Nephron progenitor cell (in vitro differentiated cells): ENCODE measurements at regions not wholly inside any gene's neighbourhood (a gene's known extent, or its start where the extent isn't known, plus 50 kb on each side); places are given as distances from the start of the nearest gene placed in this dataset.

Experiments used
- DNase-seq: peaks from one replicate; pipeline ENCODE4 v3.0.0; 2021
- H3K27ac Mint-ChIP-seq: 2 replicates; pipeline ENCODE4 v1.8.0; 2021; ENCODE audit warnings: mild to moderate bottlenecking, moderate library complexity, mixed read lengths
- H3K27me3 Mint-ChIP-seq: 2 replicates; pipeline ENCODE4 v1.8.0; 2021; ENCODE audit warnings: mild to moderate bottlenecking, low read depth, mixed read lengths; ENCODE audit not compliant: poor library complexity
- H3K36me3 Mint-ChIP-seq: 2 replicates; pipeline ENCODE4 v1.8.0; 2021; ENCODE audit warnings: low read depth, mixed read lengths
- H3K4me1 Mint-ChIP-seq: 2 replicates; pipeline ENCODE4 v1.8.0; 2021; ENCODE audit warnings: mixed read lengths
- H3K4me3 Mint-ChIP-seq: 2 replicates; pipeline ENCODE4 v1.8.0; 2021; ENCODE audit warnings: mild to moderate bottlenecking, moderate library complexity, mixed read lengths
- H3K9me3 Mint-ChIP-seq: 2 replicates; pipeline ENCODE4 v1.8.0; 2021; ENCODE audit warnings: mild to moderate bottlenecking, moderate library complexity, mixed read lengths
- TF ChIP-seq, protein P1 (sequence below): fragments of 200-600 bp; sonication (generic); IDR thresholded peaks from 2 replicates; pipeline ENCODE4 v1.5.0; 2021; ENCODE audit warnings: antibody characterized with exemption

- DNase-seq: no peak
These were observed 511.6 kb downstream of the DMAC1 start for GRCh38 chr9:7287986-7288385.

GRCh38 chr9:7287065-7287464 is 512.5 kb downstream of the DMAC1 start:
- Mint-ChIP-seq H3K27me3 (peaks cover 13% of the 10 kb centered on the region), H3K9me3 (peaks cover 15% of the 10 kb centered on the region), H3K27ac (no peak overlapping the region), H3K4me3 (no peak overlapping the region), H3K36me3 (peaks cover 9% of the 10 kb centered on the region), H3K4me1 (peaks cover 10% of the 10 kb centered on the region)
- no peak for DNase-seq
- TF ChIP-seq, protein P1, sequence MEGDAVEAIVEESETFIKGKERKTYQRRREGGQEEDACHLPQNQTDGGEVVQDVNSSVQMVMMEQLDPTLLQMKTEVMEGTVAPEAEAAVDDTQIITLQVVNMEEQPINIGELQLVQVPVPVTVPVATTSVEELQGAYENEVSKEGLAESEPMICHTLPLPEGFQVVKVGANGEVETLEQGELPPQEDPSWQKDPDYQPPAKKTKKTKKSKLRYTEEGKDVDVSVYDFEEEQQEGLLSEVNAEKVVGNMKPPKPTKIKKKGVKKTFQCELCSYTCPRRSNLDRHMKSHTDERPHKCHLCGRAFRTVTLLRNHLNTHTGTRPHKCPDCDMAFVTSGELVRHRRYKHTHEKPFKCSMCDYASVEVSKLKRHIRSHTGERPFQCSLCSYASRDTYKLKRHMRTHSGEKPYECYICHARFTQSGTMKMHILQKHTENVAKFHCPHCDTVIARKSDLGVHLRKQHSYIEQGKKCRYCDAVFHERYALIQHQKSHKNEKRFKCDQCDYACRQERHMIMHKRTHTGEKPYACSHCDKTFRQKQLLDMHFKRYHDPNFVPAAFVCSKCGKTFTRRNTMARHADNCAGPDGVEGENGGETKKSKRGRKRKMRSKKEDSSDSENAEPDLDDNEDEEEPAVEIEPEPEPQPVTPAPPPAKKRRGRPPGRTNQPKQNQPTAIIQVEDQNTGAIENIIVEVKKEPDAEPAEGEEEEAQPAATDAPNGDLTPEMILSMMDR: no peak

More at GRCh38 chr9:7287986-7288385, 511.6 kb downstream of the DMAC1 start:
- Mint-ChIP-seq H3K27me3 (peaks cover 13% of the 10 kb centered on the region), H3K36me3 (peaks cover 5% of the 10 kb centered on the region), H3K9me3 (peaks cover 7% of the 10 kb centered on the region), H3K4me3 (no peak overlapping the region), H3K27ac (no peak overlapping the region), H3K4me1 (peaks cover 10% of the 10 kb centered on the region)
- TF ChIP-seq, protein P1: no peak

DNA sequence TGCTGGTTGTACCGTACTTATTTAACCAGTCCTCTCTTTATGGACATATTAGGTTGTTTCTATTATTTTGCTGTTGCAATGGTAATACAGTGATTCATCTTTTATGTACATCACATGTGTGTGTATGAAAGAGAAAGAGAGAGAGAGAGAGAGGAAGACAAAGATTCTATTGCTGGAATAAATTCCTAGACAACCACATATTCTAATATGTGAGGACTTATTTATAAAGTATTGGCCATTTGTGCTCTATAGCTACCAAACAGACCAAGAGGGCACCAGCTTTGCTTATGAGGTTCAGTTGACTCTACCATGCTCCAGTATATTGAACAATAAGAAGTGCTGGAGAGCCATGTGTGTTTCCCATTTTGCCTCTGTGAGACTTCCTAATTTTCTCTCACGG is 513.5 kb downstream of the DMAC1 start:
- Mint-ChIP-seq H3K4me3 (no peak overlapping the region), H3K27me3 (peaks cover 13% of the 10 kb centered on the region), H3K4me1 (peaks cover 10% of the 10 kb centered on the region), H3K27ac (no peak overlapping the region), H3K9me3 (peaks cover 25% of the 10 kb centered on the region), H3K36me3 (peaks cover 16% of the 10 kb centered on the region)
- TF ChIP-seq, protein P1: no peak
- no peak for DNase-seq

DNA sequence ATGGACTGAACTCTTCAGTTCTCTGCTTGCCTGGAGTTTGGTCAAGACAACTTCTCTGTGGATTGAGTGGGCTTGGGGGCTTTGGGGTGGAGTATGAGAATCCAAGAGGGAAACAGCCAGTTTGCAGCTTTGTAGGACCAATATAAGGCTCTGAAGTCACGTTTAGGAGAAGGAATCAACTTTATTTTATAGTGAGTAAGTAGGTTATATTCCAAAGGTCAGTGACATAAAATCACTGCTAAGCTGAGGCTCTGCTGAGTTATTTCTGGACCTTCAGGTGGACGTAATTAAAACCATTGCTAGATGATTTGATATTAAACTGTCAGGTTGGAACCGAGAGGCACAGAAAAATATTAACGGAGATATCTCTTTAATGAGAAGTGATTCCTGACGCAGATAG is 514.4 kb downstream of the DMAC1 start:
- TF ChIP-seq, protein P1: no peak
- Mint-ChIP-seq H3K27ac (no peak overlapping the region), H3K4me3 (no peak overlapping the region), H3K9me3 (peaks cover 34% of the 10 kb centered on the region), H3K36me3 (peaks cover 24% of the 10 kb centered on the region), H3K27me3 (peaks cover 13% of the 10 kb centered on the region), H3K4me1 (peaks cover 10% of the 10 kb centered on the region)
- DNase-seq: no peak

GRCh38 chr9:7284517-7284916 is 515.1 kb downstream of the DMAC1 start:
- H3K9me3 Mint-ChIP-seq: peaks cover 41% of the 10 kb centered on the region
- no peak overlapping the region for H3K4me3 Mint-ChIP-seq
- H3K27me3 Mint-ChIP-seq: peaks cover 10% of the 10 kb centered on the region
- peaks cover 10% of the 10 kb centered on the region for H3K4me1 Mint-ChIP-seq
- no peak for DNase-seq
- H3K27ac Mint-ChIP-seq: no peak overlapping the region
- peaks cover 26% of the 10 kb centered on the region for H3K36me3 Mint-ChIP-seq
- TF ChIP-seq, protein P1: no peak

GRCh38 chr9:7284117-7284516 is 515.5 kb downstream of the DMAC1 start:
- Mint-ChIP-seq H3K27me3 (peaks cover 9% of the 10 kb centered on the region), H3K4me1 (peaks cover 10% of the 10 kb centered on the region), H3K9me3 (peaks cover 45% of the 10 kb centered on the region), H3K4me3 (no peak overlapping the region), H3K36me3 (peaks cover 30% of the 10 kb centered on the region), H3K27ac (no peak overlapping the region)
- DNase-seq: no peak
- TF ChIP-seq, protein P1: no peak
